PC-3 (cell line): ENCODE measurements at regions not wholly inside any gene's neighbourhood (a gene's known extent, or its start where the extent isn't known, plus 50 kb on each side); places are given as distances from the start of the nearest gene placed in this dataset.

Experiments
- ATAC-seq: fragments of 200-7000 bp; cut with Tn5 transposase; 2 replicates; pipeline ENCODE4 v1.9.1; 2020; ENCODE audit warnings: mild to moderate bottlenecking, moderate library complexity
- BruUV-seq: library from RNA; stranded (reverse); fragments of 400-500 nt; replicated peaks from 2 replicates; lab custom pipeline; 2021; lab: Mats Ljungman, UMichigan
- CTCF ChIA-PET: fragments of 300-600 bp; sonication (Branson Sonifier 250); formaldehyde crosslinking; loops from one replicate; lab custom pipeline; 2022; ENCODE audit warnings: antibody characterized with exemption; lab: Charles Lee
- POLR2A ChIA-PET: fragments of 300-600 bp; sonication (Branson Sonifier 250); formaldehyde crosslinking; loops from one replicate; lab custom pipeline; 2022; ENCODE audit warnings: antibody characterized with exemption; ENCODE audit not compliant: unreplicated experiment; lab: Charles Lee
- DNase-seq: peaks from one replicate; pipeline ENCODE4 v3.0.0-alpha.2; 2015
- H2AFZ ChIP-seq: fragments of 300-600 bp; sonication (generic); 2 replicates; pipeline ENCODE4 v1.6.0; 2016; ENCODE audit warnings: antibody characterized with exemption, low read length
- H3F3A ChIP-seq: fragments of 300-600 bp; sonication (generic); one replicate; pipeline ENCODE4 v1.6.0; 2017; ENCODE audit warnings: antibody characterized with exemption, low read length, control low read depth, mild to moderate bottlenecking; ENCODE audit not compliant: unreplicated experiment
- H3K27ac ChIP-seq: fragments of 300-600 bp; sonication (generic); 2 replicates; pipeline ENCODE4 v1.5.1; 2016; ENCODE audit warnings: mild to moderate bottlenecking, low read length
- H3K27me3 ChIP-seq: fragments of 300-600 bp; sonication (generic); 2 replicates; pipeline ENCODE4 v1.6.1; 2016; ENCODE audit warnings: low read length, mixed read lengths
- H3K36me3 ChIP-seq: fragments of 300-600 bp; sonication (generic); 2 replicates; pipeline ENCODE4 v1.6.1; 2016; ENCODE audit warnings: low read depth, mixed run types, low read length, mixed read lengths
- H3K4me1 ChIP-seq: fragments of 300-600 bp; sonication (generic); 2 replicates; pipeline ENCODE4 v1.5.1; 2016; ENCODE audit warnings: low read length; ENCODE audit not compliant: insufficient read depth
- H3K4me2 ChIP-seq: fragments of 300-600 bp; sonication (generic); 2 replicates; pipeline ENCODE4 v1.6.0; 2016; ENCODE audit warnings: low read length
- H3K4me3 ChIP-seq: fragments of 300-600 bp; sonication (generic); 2 replicates; pipeline ENCODE4 v1.5.1; 2016; ENCODE audit warnings: mild to moderate bottlenecking, low read length, mixed read lengths
- H3K79me2 ChIP-seq: fragments of 300-600 bp; sonication (generic); 2 replicates; pipeline ENCODE4 v1.6.1; 2017; ENCODE audit warnings: low read length, mixed read lengths
- H3K9ac ChIP-seq: fragments of 300-600 bp; sonication (generic); 2 replicates; pipeline ENCODE4 v1.6.0; 2016; ENCODE audit warnings: mild to moderate bottlenecking, low read length
- H3K9me2 ChIP-seq: fragments of 300-600 bp; sonication (generic); replicated peaks from 2 replicates; pipeline ENCODE4 v1.6.1; 2016; ENCODE audit warnings: mixed run types, low read length, mixed read lengths
- H3K9me3 ChIP-seq: fragments of 300-600 bp; sonication (generic); 2 replicates; pipeline ENCODE4 v1.6.1; 2016; ENCODE audit warnings: low read length, mixed read lengths
- H4K20me1 ChIP-seq: fragments of 300-600 bp; sonication (generic); 2 replicates; pipeline ENCODE4 v1.6.1; 2016; ENCODE audit warnings: low read length, mixed read lengths
- EZH2 ChIP-seq: fragments of 300-600 bp; sonication (generic); IDR thresholded peaks from one replicate; pipeline ENCODE4 v1.6.1; 2017; ENCODE audit warnings: antibody characterized with exemption, mild to moderate bottlenecking, low read length; ENCODE audit not compliant: unreplicated experiment
- EZH2phosphoT487 ChIP-seq: fragments of 300-600 bp; sonication (generic); IDR thresholded peaks from 2 replicates; pipeline ENCODE4 v1.6.1; 2018; ENCODE audit warnings: mild to moderate bottlenecking, antibody characterized with exemption, low read length, borderline replicate concordance
- intact Hi-C: fragments of 100-400 bp; cut with micrococcal nuclease; formaldehyde crosslinking; loops from 2 replicates; pipeline ENCODE4 v1.9.0; 2023
- TF ChIP-seq, protein P1 (sequence below): fragments of 300-600 bp; sonication (generic); conservative IDR thresholded peaks from 2 replicates; pipeline ENCODE4 v1.5.1; 2017; ENCODE audit warnings: antibody characterized with exemption, low read depth, mild to moderate bottlenecking, low read length

DNA sequence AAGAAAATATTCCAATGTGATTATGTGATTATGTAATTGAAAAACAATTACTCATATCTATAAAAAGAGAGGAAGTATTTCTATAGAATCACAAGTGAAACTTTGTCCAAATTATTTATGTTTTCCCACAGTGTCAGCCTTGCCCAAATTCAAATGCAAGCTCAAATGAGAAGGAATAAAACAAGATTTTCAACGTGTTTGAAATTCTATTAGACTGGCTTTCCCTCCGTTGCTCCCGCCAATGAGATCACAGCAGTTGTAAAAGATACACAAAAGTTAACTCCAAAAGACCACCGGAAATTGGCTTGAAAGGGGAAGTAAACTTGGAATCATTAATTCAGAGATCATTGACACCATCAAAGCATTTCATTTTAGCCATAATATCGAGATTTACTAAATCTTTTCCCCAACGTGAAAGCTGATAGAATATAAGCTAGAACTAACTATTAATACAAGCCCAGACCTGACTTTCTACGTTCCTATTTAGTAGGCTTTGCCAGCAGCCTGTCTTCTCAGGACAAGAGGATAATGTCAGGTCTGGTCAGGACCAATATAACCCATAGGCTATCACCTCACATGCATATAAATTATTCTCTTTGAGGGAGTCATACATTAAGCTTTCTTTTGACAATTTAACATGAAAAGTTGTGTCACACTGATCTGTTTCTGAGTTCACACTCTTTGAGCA, 222.6 kb upstream of the CHAC2 start:
- TF ChIP-seq EZH2 (no peak), EZH2phosphoT487 (no peak)
- TF ChIP-seq, protein P1, sequence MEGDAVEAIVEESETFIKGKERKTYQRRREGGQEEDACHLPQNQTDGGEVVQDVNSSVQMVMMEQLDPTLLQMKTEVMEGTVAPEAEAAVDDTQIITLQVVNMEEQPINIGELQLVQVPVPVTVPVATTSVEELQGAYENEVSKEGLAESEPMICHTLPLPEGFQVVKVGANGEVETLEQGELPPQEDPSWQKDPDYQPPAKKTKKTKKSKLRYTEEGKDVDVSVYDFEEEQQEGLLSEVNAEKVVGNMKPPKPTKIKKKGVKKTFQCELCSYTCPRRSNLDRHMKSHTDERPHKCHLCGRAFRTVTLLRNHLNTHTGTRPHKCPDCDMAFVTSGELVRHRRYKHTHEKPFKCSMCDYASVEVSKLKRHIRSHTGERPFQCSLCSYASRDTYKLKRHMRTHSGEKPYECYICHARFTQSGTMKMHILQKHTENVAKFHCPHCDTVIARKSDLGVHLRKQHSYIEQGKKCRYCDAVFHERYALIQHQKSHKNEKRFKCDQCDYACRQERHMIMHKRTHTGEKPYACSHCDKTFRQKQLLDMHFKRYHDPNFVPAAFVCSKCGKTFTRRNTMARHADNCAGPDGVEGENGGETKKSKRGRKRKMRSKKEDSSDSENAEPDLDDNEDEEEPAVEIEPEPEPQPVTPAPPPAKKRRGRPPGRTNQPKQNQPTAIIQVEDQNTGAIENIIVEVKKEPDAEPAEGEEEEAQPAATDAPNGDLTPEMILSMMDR: no peak
- intact Hi-C loops: no loop called here
- Histone ChIP-seq H3K27ac (no peak overlapping the region), H3F3A (no peaks in the 10 kb centered on the region), H3K4me1 (0 out of 2 replicates have a peak, but pooled peaks cover 5% of the 10 kb centered on the region), H3K79me2 (no peaks in the 10 kb centered on the region), H3K4me2 (no peak overlapping the region), H2AFZ (no peak overlapping the region), H3K4me3 (no peak overlapping the region), H3K9me3 (no peaks in the 10 kb centered on the region), H3K9ac (no peak overlapping the region), H3K27me3 (no peaks in the 10 kb centered on the region), H3K9me2 (no peaks in the 10 kb centered on the region), H3K36me3 (no peaks in the 10 kb centered on the region), H4K20me1 (no peaks in the 10 kb centered on the region)
- DNase-seq (no peak), ATAC-seq (no peak)
- no TSS peak for BruUV-seq
- CTCF ChIA-PET: no interaction called here
- POLR2A ChIA-PET: no interaction called here

DNA sequence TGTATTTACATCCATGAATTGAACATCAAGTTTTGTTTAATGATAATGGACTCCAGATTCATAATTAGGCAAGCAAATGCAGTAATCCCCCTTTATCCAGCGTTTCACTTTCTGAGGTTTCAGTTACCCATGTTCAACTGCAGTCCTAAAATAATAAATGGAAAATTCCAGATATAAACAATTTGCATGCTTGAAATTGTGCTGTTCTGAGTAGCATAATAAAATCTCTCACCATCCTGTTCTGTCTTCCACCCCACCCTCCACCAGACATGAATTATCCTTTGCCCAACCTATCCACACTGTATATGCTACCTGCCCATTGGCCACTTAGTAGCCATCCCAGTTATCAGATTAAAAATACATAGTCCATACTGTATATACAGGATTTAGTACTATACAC, 224.5 kb upstream of the CHAC2 start:
- TF ChIP-seq, protein P1: no peak
- no peak for TF ChIP-seq EZH2
- TF ChIP-seq EZH2phosphoT487: no peak
- no peaks in the 10 kb centered on the region for H3K79me2 ChIP-seq
- H3K9ac ChIP-seq: no peak overlapping the region
- BruUV-seq: no TSS peak
- H3F3A ChIP-seq: no peaks in the 10 kb centered on the region
- H2AFZ ChIP-seq: no peak overlapping the region
- H3K4me1 ChIP-seq: 0 out of 2 replicates have a peak, but pooled peaks cover 5% of the 10 kb centered on the region
- H3K4me2 ChIP-seq: no peak overlapping the region
- H3K27me3 ChIP-seq: no peaks in the 10 kb centered on the region
- ATAC-seq (no peak), DNase-seq (no peak)
- no peaks in the 10 kb centered on the region for H3K9me2 ChIP-seq
- no peaks in the 10 kb centered on the region for H3K36me3 ChIP-seq
- no peak overlapping the region for H3K4me3 ChIP-seq
- H3K27ac ChIP-seq: no peak overlapping the region
- no peaks in the 10 kb centered on the region for H3K9me3 ChIP-seq
- POLR2A ChIA-PET: no interaction called here
- CTCF ChIA-PET: no interaction called here
- no peaks in the 10 kb centered on the region for H4K20me1 ChIP-seq
- intact Hi-C loops: no loop called here

DNA sequence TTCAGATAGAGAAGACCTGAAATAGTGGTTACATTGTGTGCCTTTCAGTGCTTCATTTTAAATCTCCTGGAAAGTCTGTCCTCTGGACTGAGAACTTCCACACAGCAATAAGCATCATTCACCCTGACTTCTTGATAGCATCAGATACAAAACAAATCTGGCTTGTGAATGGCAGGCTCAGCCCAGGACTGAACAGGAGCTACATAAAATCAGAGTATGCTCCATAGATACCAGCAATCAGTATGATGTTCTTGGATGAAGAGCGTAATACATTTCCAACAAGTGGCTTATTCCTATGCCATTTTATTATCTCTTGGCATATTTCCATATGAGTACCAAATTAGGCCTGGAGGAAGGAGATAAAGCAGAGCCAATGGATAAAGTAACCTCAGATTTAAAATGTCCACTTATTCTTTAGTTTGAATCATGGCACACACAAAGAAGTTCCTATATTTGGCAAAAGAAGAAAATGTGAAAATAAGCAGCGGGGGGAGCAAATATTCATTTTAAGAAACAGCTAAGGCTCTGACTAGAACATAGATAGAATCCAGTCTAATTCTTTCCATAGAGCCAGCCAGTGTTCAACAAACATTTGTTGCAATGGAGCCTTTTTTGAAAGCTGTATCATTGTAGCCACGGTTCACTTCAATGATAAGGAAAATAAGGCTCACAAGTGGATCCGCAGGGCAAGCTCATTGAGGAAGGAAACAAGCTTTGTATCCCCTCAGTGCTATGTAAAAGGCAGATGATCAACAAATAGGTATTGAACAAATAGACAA, 230.8 kb upstream of the CHAC2 start:
- CTCF ChIA-PET: no interaction called here
- BruUV-seq: no TSS peak
- Histone ChIP-seq H3F3A (no peaks in the 10 kb centered on the region), H3K27me3 (no peaks in the 10 kb centered on the region), H3K4me1 (no peaks in the 10 kb centered on the region), H3K9me2 (no peaks in the 10 kb centered on the region), H3K4me3 (no peak overlapping the region), H4K20me1 (no peaks in the 10 kb centered on the region), H2AFZ (no peak overlapping the region), H3K27ac (no peak overlapping the region), H3K9ac (no peak overlapping the region), H3K36me3 (no peaks in the 10 kb centered on the region), H3K79me2 (no peaks in the 10 kb centered on the region), H3K4me2 (no peak overlapping the region), H3K9me3 (no peaks in the 10 kb centered on the region)
- POLR2A ChIA-PET: interaction anchor here (0.6 kb wide), 1 partner anchor 15 kb away, joined by 12 read pairs; no protein-coding TSS in a partner anchor
- ATAC-seq (no peak), DNase-seq (no peak)
- TF ChIP-seq EZH2: no peak
- TF ChIP-seq, protein P1: no peak
- no peak for TF ChIP-seq EZH2phosphoT487
- intact Hi-C loops: no loop called here
